Ovary (tissue), 3 donors: ENCODE measurements at regions not wholly inside any gene's neighbourhood (a gene's known extent, or its start where the extent isn't known, plus 50 kb on each side); places are given as distances from the start of the nearest gene placed in this dataset.

Experiments
- POLR2A ChIP-seq: fragments of 450-650 bp; IDR thresholded peaks from one replicate; pipeline ENCODE4 v1.6.1; 2017; ENCODE audit warnings: antibody characterized with exemption, mild to moderate bottlenecking, moderate library complexity
- TF ChIP-seq, protein P1 (sequence below), 3 donors: fragments of 450-650 bp in 2 of 3; fragments of 200-600 bp in 1 of 3; IDR thresholded peaks; one replicate each; pipeline versions ENCODE4 v1.5.1 to v1.8.0; 2016 to 2022; ENCODE audit warnings: antibody characterized with exemption in 3 of 3, mild to moderate bottlenecking in 1 of 3
- donor health status: DM: no; HTN: no; CAD: no.

DNA sequence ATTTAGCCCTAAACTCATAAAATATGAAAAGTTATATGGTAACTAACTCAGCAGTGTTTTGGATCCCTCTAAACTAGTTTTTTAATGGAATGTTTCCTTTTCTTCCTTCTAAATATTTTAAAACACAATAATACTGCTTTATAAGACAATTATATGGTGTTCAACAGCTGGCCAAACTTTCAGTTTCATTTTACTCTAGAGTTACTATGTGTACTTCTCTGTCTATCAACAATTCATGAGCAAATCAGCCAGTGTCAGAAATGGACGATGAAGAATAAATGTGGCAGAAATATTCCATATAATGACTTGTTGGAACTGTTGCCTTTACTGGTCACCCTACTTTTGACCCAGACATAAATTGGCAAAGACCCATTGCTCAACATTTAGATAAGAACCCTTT lies 64.8 kb upstream of the CXXC4 start:
- TF ChIP-seq, protein P1, sequence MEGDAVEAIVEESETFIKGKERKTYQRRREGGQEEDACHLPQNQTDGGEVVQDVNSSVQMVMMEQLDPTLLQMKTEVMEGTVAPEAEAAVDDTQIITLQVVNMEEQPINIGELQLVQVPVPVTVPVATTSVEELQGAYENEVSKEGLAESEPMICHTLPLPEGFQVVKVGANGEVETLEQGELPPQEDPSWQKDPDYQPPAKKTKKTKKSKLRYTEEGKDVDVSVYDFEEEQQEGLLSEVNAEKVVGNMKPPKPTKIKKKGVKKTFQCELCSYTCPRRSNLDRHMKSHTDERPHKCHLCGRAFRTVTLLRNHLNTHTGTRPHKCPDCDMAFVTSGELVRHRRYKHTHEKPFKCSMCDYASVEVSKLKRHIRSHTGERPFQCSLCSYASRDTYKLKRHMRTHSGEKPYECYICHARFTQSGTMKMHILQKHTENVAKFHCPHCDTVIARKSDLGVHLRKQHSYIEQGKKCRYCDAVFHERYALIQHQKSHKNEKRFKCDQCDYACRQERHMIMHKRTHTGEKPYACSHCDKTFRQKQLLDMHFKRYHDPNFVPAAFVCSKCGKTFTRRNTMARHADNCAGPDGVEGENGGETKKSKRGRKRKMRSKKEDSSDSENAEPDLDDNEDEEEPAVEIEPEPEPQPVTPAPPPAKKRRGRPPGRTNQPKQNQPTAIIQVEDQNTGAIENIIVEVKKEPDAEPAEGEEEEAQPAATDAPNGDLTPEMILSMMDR (IDR thresholded peaks at IDR 0.05) = no peak
- no peak for TF ChIP-seq POLR2A
